ENCODE measurements at regions not wholly inside any gene's neighbourhood (a gene's known extent, or its start where the extent isn't known, plus 50 kb on each side); places are given as distances from the start of the nearest gene placed in this dataset.

GRCh38 chr15:46815765-46816164 lies 901.5 kb upstream of the SEMA6D start:
- no peak for ATAC-seq
- H3K36me3 ChIP-seq (ENCODE audit: low read depth), result no peaks in the 10 kb centered on the region
- intact Hi-C loops (cut with DNase I, micrococcal nuclease), result no loop called here
- peak in 1 of 3 donors; percentile 15 for DNase-seq
- H3K4me3 ChIP-seq, result no peak overlapping the region
- H3K9me3 ChIP-seq, result no peaks in the 10 kb centered on the region
- TF ChIP-seq CTCF (IDR thresholded peaks at IDR 0.05), result no peak
- H3K4me1 ChIP-seq (ENCODE audit: low read depth), result no peaks in the 10 kb centered on the region

GRCh38 chr15:46848704-46849103 lies 868.6 kb upstream of the SEMA6D start:
- Histone ChIP-seq H3K4me3 (no peak overlapping the region), H3K4me1 (ENCODE audit: low read depth) (no peaks in the 10 kb centered on the region), H3K9me3 (peaks cover 7% of the 10 kb centered on the region), H3K36me3 (ENCODE audit: low read depth) (no peaks in the 10 kb centered on the region)
- no peak for TF ChIP-seq CTCF (IDR thresholded peaks at IDR 0.05)
- DNase-seq, result no peak
- no peak for ATAC-seq
- intact Hi-C loops (cut with DNase I, micrococcal nuclease), result no loop called here

- DNase-seq (no peak), ATAC-seq (no peak)
- no peak for TF ChIP-seq CTCF (IDR thresholded peaks at IDR 0.05)
- Histone ChIP-seq H3K36me3 (ENCODE audit: low read depth) (no peaks in the 10 kb centered on the region), H3K4me3 (no peak overlapping the region), H3K4me1 (ENCODE audit: low read depth) (no peaks in the 10 kb centered on the region), H3K9me3 (no peaks in the 10 kb centered on the region)
- intact Hi-C loops (cut with DNase I, micrococcal nuclease), result no loop called here
These were observed 863.7 kb upstream of the SEMA6D start for GRCh38 chr15:46853600-46853999.

- no peak for TF ChIP-seq CTCF (IDR thresholded peaks at IDR 0.05)
- H3K4me1 ChIP-seq (ENCODE audit: low read depth), result no peaks in the 10 kb centered on the region
- no peak overlapping the region for H3K4me3 ChIP-seq
- DNase-seq (no peak), ATAC-seq (no peak)
- H3K36me3 ChIP-seq (ENCODE audit: low read depth), result no peaks in the 10 kb centered on the region
- H3K9me3 ChIP-seq, result no peaks in the 10 kb centered on the region
- intact Hi-C loops (cut with DNase I, micrococcal nuclease), result no loop called here
These were observed 862.7 kb upstream of the SEMA6D start for GRCh38 chr15:46854564-46854963.

- ATAC-seq (no peak), DNase-seq (no peak)
- H3K4me1 ChIP-seq (ENCODE audit: low read depth), result no peaks in the 10 kb centered on the region
- intact Hi-C loops (cut with DNase I, micrococcal nuclease), result no loop called here
- H3K4me3 ChIP-seq, result no peak overlapping the region
- no peaks in the 10 kb centered on the region for H3K36me3 ChIP-seq (ENCODE audit: low read depth)
- no peaks in the 10 kb centered on the region for H3K9me3 ChIP-seq
- TF ChIP-seq CTCF (IDR thresholded peaks at IDR 0.05), result no peak
These were observed 861.9 kb upstream of the SEMA6D start for GRCh38 chr15:46855388-46855787.

- Histone ChIP-seq H3K4me1 (ENCODE audit: low read depth) (no peaks in the 10 kb centered on the region), H3K9me3 (no peaks in the 10 kb centered on the region), H3K36me3 (ENCODE audit: low read depth) (no peaks in the 10 kb centered on the region), H3K4me3 (no peak overlapping the region)
- no peak for TF ChIP-seq CTCF (IDR thresholded peaks at IDR 0.05)
- peak in 1 of 3 donors; percentile 4 for DNase-seq
- peak; percentile 23 for ATAC-seq
- intact Hi-C loops (cut with DNase I, micrococcal nuclease), result no loop called here
These were observed 860.3 kb upstream of the SEMA6D start for GRCh38 chr15:46856839-46857502.
